ENCODE measurements at regions not wholly inside any gene's neighbourhood (a gene's known extent, or its start where the extent isn't known, plus 50 kb on each side); places are given as distances from the start of the nearest gene placed in this dataset.

- TF ChIP-seq REST (IDR thresholded peaks at IDR 0.05; ENCODE audit: insufficient replicate concordance, low read depth) (no peak), POLR2AphosphoS5 (IDR thresholded peaks at IDR 0.05; ENCODE audit: low read depth) (no peak), SPI1 (IDR thresholded peaks at IDR 0.05; ENCODE audit: borderline replicate concordance, low read depth) (no peak), GABPA (IDR thresholded peaks at IDR 0.05; ENCODE audit: low read depth) (no peak), CTCF (IDR thresholded peaks at IDR 0.05; ENCODE audit: insufficient read depth, low read length) (no peak)
- H3K27me3 ChIP-seq (ENCODE audit: insufficient read depth, poor library complexity, severe bottlenecking), result no peaks in the 10 kb centered on the region
- no peak overlapping the region for H3K4me3 ChIP-seq (replicated peaks; ENCODE audit: insufficient read depth, low read length)
- H3K27ac ChIP-seq (replicated peaks), result no peak overlapping the region
- DNase-seq (ENCODE audit: low read depth in 1 of 2, low spot score in 1 of 2), result no peak
These were observed 86.1 kb upstream of the CYYR1 start for GRCh38 chr21:26659182-26659581.

GRCh38 chr21:26655460-26655859 is 82.4 kb upstream of the CYYR1 start:
- Histone ChIP-seq H3K4me3 (replicated peaks; ENCODE audit: insufficient read depth, low read length) (no peak overlapping the region), H3K27ac (replicated peaks) (no peak overlapping the region), H3K27me3 (ENCODE audit: insufficient read depth, poor library complexity, severe bottlenecking) (no peaks in the 10 kb centered on the region)
- TF ChIP-seq POLR2AphosphoS5 (IDR thresholded peaks at IDR 0.05; ENCODE audit: low read depth), result no peak
- no peak for TF ChIP-seq REST (IDR thresholded peaks at IDR 0.05; ENCODE audit: insufficient replicate concordance, low read depth)
- TF ChIP-seq GABPA (IDR thresholded peaks at IDR 0.05; ENCODE audit: low read depth), result no peak
- no peak for TF ChIP-seq CTCF (IDR thresholded peaks at IDR 0.05; ENCODE audit: insufficient read depth, low read length)
- TF ChIP-seq SPI1 (IDR thresholded peaks at IDR 0.05; ENCODE audit: borderline replicate concordance, low read depth), result no peak
- DNase-seq (ENCODE audit: low read depth in 1 of 2, low spot score in 1 of 2), result no peak

- no peak for DNase-seq (ENCODE audit: low read depth in 1 of 2, low spot score in 1 of 2)
- H3K27me3 ChIP-seq (ENCODE audit: insufficient read depth, poor library complexity, severe bottlenecking), result no peaks in the 10 kb centered on the region
- TF ChIP-seq GABPA (IDR thresholded peaks at IDR 0.05; ENCODE audit: low read depth) (no peak), SPI1 (IDR thresholded peaks at IDR 0.05; ENCODE audit: borderline replicate concordance, low read depth) (no peak), POLR2AphosphoS5 (IDR thresholded peaks at IDR 0.05; ENCODE audit: low read depth) (no peak), REST (IDR thresholded peaks at IDR 0.05; ENCODE audit: insufficient replicate concordance, low read depth) (no peak), CTCF (IDR thresholded peaks at IDR 0.05; ENCODE audit: insufficient read depth, low read length) (no peak)
- no peak overlapping the region for H3K4me3 ChIP-seq (replicated peaks; ENCODE audit: insufficient read depth, low read length)
- H3K27ac ChIP-seq (replicated peaks), result no peak overlapping the region
These were observed 80.3 kb upstream of the CYYR1 start for GRCh38 chr21:26653430-26653829.
